ENCODE measurements at regions not wholly inside any gene's neighbourhood (a gene's known extent, or its start where the extent isn't known, plus 50 kb on each side); places are given as distances from the start of the nearest gene placed in this dataset.
"Not testable (repeated sequence)": the region's sequence is repeated elsewhere in the genome, so short reads cannot be mapped to it uniquely, and the experiment has no call there.

- no peak for DNase-seq (ENCODE audit: low spot score)
- no peak for TF ChIP-seq CTCF (IDR thresholded peaks at IDR 0.05; ENCODE audit: borderline replicate concordance, control extremely low read depth, extremely low read depth, insufficient read depth, missing control alignments)
- in situ Hi-C loops (cut with MboI; ENCODE audit: low sequenced_read_pairs, unreplicated experiment) = no loop called here
These were observed 639.3 kb downstream of the ADCYAP1 start for GRCh38 chr18:1544016-1544415.

GRCh38 chr18:1557711-1558110, 653.0 kb downstream of the ADCYAP1 start:
- in situ Hi-C loops (cut with MboI; ENCODE audit: low sequenced_read_pairs, unreplicated experiment); DNase-seq (ENCODE audit: low spot score): not testable (repeated sequence)

GRCh38 chr18:1559563-1559962, 654.9 kb downstream of the ADCYAP1 start:
- TF ChIP-seq CTCF (IDR thresholded peaks at IDR 0.05; ENCODE audit: borderline replicate concordance, control extremely low read depth, extremely low read depth, insufficient read depth, missing control alignments) = no peak
- no peak for DNase-seq (ENCODE audit: low spot score)
- in situ Hi-C loops (cut with MboI; ENCODE audit: low sequenced_read_pairs, unreplicated experiment) = no loop called here

- no peak for TF ChIP-seq CTCF (IDR thresholded peaks at IDR 0.05; ENCODE audit: borderline replicate concordance, control extremely low read depth, extremely low read depth, insufficient read depth, missing control alignments)
- in situ Hi-C loops (cut with MboI; ENCODE audit: low sequenced_read_pairs, unreplicated experiment) = no loop called here
- DNase-seq (ENCODE audit: low spot score) = no peak
These were observed 660.1 kb downstream of the ADCYAP1 start for GRCh38 chr18:1564793-1565192.

- in situ Hi-C loops (cut with MboI; ENCODE audit: low sequenced_read_pairs, unreplicated experiment) = no loop called here
- DNase-seq (ENCODE audit: low spot score) = no peak
- TF ChIP-seq CTCF (IDR thresholded peaks at IDR 0.05; ENCODE audit: borderline replicate concordance, control extremely low read depth, extremely low read depth, insufficient read depth, missing control alignments) = no peak
These were observed 666.5 kb downstream of the ADCYAP1 start for GRCh38 chr18:1571206-1571605.

- in situ Hi-C loops (cut with MboI; ENCODE audit: low sequenced_read_pairs, unreplicated experiment) = no loop called here
- no peak for TF ChIP-seq CTCF (IDR thresholded peaks at IDR 0.05; ENCODE audit: borderline replicate concordance, control extremely low read depth, extremely low read depth, insufficient read depth, missing control alignments)
- DNase-seq (ENCODE audit: low spot score) = no peak
These were observed 669.1 kb downstream of the ADCYAP1 start for GRCh38 chr18:1573732-1574131.

- in situ Hi-C loops (cut with MboI; ENCODE audit: low sequenced_read_pairs, unreplicated experiment) = loop anchor here (25.0 kb wide), 1 partner anchor 962 kb away; no protein-coding TSS in a partner anchor
- no peak for DNase-seq (ENCODE audit: low spot score)
- TF ChIP-seq CTCF (IDR thresholded peaks at IDR 0.05; ENCODE audit: borderline replicate concordance, control extremely low read depth, extremely low read depth, insufficient read depth, missing control alignments) = no peak
These were observed 670.4 kb downstream of the ADCYAP1 start for GRCh38 chr18:1575084-1575483.
